ENCODE measurements at regions not wholly inside any gene's neighbourhood (a gene's known extent, or its start where the extent isn't known, plus 50 kb on each side); places are given as distances from the start of the nearest gene placed in this dataset.

- Histone ChIP-seq H3K9me3 (no peaks in the 10 kb centered on the region), H3K36me3 (replicated peaks in 1 of 2; ENCODE audit: insufficient read depth in 1 of 2, low read depth in 2 of 2) (no peaks in the 10 kb centered on the region), H3K4me3 (no peak overlapping the region), H3K4me1 (no peaks in the 10 kb centered on the region), H3K27ac (no peak overlapping the region), H3K27me3 (no peaks in the 10 kb centered on the region)
- intact Hi-C loops (cut with DNase I): no loop called here
- WGBS, 2 donors: 75 to 88% methylated on average over 1 of the region's 1 CpG
- no peak for DNase-seq
- no peak for ATAC-seq
- no peak for TF ChIP-seq POLR2A (IDR thresholded peaks at IDR 0.05)
- TF ChIP-seq, protein P1, sequence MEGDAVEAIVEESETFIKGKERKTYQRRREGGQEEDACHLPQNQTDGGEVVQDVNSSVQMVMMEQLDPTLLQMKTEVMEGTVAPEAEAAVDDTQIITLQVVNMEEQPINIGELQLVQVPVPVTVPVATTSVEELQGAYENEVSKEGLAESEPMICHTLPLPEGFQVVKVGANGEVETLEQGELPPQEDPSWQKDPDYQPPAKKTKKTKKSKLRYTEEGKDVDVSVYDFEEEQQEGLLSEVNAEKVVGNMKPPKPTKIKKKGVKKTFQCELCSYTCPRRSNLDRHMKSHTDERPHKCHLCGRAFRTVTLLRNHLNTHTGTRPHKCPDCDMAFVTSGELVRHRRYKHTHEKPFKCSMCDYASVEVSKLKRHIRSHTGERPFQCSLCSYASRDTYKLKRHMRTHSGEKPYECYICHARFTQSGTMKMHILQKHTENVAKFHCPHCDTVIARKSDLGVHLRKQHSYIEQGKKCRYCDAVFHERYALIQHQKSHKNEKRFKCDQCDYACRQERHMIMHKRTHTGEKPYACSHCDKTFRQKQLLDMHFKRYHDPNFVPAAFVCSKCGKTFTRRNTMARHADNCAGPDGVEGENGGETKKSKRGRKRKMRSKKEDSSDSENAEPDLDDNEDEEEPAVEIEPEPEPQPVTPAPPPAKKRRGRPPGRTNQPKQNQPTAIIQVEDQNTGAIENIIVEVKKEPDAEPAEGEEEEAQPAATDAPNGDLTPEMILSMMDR (IDR thresholded peaks at IDR 0.05): no peak
Measured at GRCh38 chr4:96675896-96676295, 836.0 kb downstream of the PDHA2 start.

DNA sequence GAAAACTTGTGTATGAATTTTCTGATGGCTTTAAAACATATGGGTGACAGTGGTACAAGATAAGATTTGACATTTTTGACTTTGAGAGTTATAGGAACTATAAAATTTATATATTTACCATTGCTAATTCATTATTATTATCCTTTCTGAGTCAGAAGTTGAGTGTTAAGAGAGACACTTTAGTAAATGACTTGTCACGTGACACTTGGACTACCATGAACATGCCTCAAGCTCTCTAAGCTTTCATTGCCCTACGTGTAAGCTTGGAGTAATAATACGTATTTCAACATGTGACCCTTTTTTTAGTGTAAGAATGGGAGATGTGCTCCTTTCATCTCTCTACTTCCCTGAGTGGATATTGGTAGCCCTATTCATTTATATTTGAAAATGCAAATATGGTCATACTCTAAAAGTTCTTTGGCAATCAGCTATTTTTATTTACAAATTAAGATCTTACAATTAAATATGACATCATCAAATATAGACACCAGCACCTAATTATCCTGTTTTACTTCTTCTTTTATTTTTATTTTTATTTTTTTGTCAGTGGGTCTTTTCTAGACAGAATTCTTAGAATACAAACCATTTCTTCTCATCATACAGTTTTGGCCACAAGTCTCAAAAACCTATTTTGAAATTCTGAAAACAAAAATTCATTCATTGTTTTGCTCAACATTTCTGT, 837.0 kb downstream of the PDHA2 start:
- no peak overlapping the region for H3K4me3 ChIP-seq
- no peaks in the 10 kb centered on the region for H3K36me3 ChIP-seq (replicated peaks in 1 of 2; ENCODE audit: insufficient read depth in 1 of 2, low read depth in 2 of 2)
- H3K27ac ChIP-seq: no peak overlapping the region
- WGBS, 2 donors: 68 to 88% methylated on average over 3 of the region's 3 CpGs
- no peaks in the 10 kb centered on the region for H3K4me1 ChIP-seq
- TF ChIP-seq POLR2A (IDR thresholded peaks at IDR 0.05): no peak
- TF ChIP-seq, protein P1 (IDR thresholded peaks at IDR 0.05): no peak
- H3K9me3 ChIP-seq: no peaks in the 10 kb centered on the region
- intact Hi-C loops (cut with DNase I): no loop called here
- H3K27me3 ChIP-seq: no peaks in the 10 kb centered on the region
- ATAC-seq: no peak
- no peak for DNase-seq

DNA sequence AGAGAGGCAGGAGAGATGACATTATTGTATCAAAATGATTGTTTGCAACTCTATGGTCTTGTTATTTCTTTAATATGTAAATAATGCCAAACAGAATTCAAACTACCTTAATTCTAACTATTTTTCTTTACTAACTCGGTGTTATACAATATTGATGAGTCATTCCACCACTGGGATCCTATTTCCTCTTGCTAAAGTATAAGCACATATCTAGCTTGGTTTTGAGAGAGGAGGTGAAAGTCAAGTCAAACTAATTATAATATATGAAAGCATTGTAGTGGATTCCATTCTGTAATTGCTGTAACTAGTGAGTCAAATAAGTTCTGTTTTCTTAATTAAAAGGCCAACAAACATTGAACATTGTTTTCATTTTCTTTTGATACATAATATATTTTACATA, 837.6 kb downstream of the PDHA2 start:
- Histone ChIP-seq H3K9me3 (no peaks in the 10 kb centered on the region), H3K27me3 (no peaks in the 10 kb centered on the region), H3K27ac (no peak overlapping the region), H3K4me1 (no peaks in the 10 kb centered on the region), H3K36me3 (replicated peaks in 1 of 2; ENCODE audit: insufficient read depth in 1 of 2, low read depth in 2 of 2) (no peaks in the 10 kb centered on the region), H3K4me3 (no peak overlapping the region)
- no peak for TF ChIP-seq POLR2A (IDR thresholded peaks at IDR 0.05)
- TF ChIP-seq, protein P1 (IDR thresholded peaks at IDR 0.05): no peak
- ATAC-seq (no peak), DNase-seq (no peak)
- intact Hi-C loops (cut with DNase I): no loop called here
- whole genome bisulfite sequencing, 2 donors: 36 to 51% methylated on average over 1 of the region's 1 CpG

DNA sequence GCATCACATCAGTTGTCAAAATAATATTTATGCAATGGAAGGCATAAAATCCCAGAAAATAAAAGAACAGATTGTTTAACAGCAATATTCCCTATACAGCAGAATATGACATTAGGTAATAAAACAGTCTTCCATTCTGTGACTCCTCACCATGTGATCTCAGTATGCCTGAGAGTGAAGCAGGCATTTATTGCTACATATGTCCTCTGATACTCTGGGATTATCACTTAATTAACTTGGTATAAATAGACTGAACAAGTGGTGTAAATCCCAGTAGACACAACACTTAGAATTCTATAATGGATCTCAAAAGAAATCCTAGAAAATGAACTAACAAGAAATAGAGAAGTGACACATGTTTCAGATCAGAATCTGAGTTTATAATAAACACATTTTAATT, 841.3 kb downstream of the PDHA2 start:
- H3K27me3 ChIP-seq: no peaks in the 10 kb centered on the region
- ATAC-seq (no peak), DNase-seq (no peak)
- H3K4me1 ChIP-seq: no peaks in the 10 kb centered on the region
- no peaks in the 10 kb centered on the region for H3K36me3 ChIP-seq (replicated peaks in 1 of 2; ENCODE audit: insufficient read depth in 1 of 2, low read depth in 2 of 2)
- TF ChIP-seq POLR2A (IDR thresholded peaks at IDR 0.05): no peak
- TF ChIP-seq, protein P1 (IDR thresholded peaks at IDR 0.05): no peak
- no peak overlapping the region for H3K4me3 ChIP-seq
- intact Hi-C loops (cut with DNase I): no loop called here
- H3K9me3 ChIP-seq: no peaks in the 10 kb centered on the region
- no peak overlapping the region for H3K27ac ChIP-seq

DNA sequence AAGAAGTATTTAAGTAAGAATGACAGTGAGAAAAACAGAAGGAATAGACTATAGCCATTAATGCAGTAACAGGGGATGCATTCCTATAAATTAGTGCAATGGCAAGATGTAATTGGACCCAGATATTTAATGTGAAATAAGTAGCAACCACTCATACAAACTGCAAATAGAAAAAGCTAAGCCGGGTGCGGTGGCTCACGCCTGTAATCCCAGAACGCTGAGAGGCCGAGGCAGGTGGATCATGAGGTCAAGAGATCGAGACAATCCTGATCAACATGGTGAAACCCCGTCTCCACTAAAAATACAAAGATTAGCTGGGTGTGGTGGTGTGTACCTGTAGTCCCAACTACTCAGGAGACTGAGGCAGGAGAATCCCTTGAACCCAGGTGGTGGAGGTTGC, 845.8 kb downstream of the PDHA2 start:
- 88 to 94% methylated on average over 7 of the region's 7 CpGs for WGBS, 2 donors
- ATAC-seq (no peak), DNase-seq (no peak)
- intact Hi-C loops (cut with DNase I): no loop called here
- no peaks in the 10 kb centered on the region for H3K9me3 ChIP-seq
- H3K27ac ChIP-seq: no peak overlapping the region
- no peaks in the 10 kb centered on the region for H3K36me3 ChIP-seq (replicated peaks in 1 of 2; ENCODE audit: insufficient read depth in 1 of 2, low read depth in 2 of 2)
- no peak overlapping the region for H3K4me3 ChIP-seq
- H3K4me1 ChIP-seq: no peaks in the 10 kb centered on the region
- TF ChIP-seq, protein P1 (IDR thresholded peaks at IDR 0.05): no peak
- TF ChIP-seq POLR2A (IDR thresholded peaks at IDR 0.05): no peak
- no peaks in the 10 kb centered on the region for H3K27me3 ChIP-seq

All from body of pancreas (tissue), 4 donors.